Central memory CD4-positive, alpha-beta T cell (primary cell): ENCODE measurements at regions not wholly inside any gene's neighbourhood (a gene's known extent, or its start where the extent isn't known, plus 50 kb on each side); places are given as distances from the start of the nearest gene placed in this dataset.
A peak's percentile ranks its signal among the peaks of the same experiment; 100 is the strongest.

Experiments used
- DNase-seq: peaks from one replicate; pipeline ENCODE4 v3.0.0; 2022

DNA sequence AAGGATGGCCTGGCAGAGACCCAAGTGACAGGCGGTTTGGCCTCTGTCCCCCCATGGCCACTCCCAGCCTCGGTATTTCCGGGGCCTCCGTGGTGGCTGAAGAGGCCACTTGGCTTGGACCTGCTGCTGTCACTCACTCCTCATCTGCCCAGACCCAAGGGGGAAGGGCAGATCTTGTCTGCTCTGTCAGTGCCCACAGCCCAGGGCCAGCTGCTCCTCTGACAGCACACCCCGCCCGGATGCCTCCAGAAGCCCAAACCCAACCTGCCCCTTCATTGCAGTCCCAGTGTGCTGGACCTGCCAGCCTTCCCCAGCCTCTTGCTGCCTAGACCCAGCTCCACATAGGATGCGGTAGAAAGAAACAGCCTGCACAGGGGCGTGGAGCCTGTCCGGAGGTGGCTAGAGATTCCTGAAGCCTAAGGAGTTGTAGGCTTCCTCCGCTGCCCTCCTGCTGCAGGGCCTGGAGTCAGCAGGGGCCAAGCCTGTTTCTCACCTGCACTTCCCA is 52.0 kb downstream of the MAGEF1 start:
- DNase-seq, result no peak

DNA sequence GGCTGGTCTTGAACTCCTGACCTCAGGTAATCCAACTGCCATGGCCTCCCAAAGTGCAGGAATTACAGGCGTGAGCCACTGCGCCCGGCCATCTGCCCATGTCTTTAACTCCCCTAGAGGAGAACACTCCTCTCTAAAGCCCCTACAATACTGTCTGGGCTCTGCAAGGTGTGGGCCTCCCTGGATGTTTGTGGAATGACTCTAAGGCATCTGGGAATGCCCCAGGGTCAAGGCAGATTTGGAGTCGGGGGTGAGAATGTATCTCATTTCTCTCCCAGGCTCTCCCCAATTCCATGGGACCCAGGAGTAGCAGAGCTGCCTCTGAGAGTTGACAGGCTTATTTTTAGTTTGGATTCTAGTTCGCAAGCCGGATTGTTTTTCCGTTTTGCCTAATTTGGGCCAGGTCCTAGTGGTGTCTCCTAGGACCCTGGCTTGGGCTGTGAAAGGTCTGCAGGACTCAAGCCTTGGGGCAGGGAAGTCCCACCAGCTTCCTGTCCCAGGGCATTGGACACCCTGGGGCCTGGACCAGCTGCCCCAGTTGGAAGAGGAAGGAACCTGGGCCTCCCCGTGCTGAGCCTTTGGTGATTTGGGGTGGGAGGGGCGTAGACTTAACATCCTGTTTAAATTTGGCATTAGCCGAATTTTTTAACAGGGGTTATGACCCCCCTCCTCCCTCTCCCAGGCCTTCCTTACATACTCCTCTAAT is 53.5 kb downstream of the MAGEF1 start:
- DNase-seq, result no peak

DNA sequence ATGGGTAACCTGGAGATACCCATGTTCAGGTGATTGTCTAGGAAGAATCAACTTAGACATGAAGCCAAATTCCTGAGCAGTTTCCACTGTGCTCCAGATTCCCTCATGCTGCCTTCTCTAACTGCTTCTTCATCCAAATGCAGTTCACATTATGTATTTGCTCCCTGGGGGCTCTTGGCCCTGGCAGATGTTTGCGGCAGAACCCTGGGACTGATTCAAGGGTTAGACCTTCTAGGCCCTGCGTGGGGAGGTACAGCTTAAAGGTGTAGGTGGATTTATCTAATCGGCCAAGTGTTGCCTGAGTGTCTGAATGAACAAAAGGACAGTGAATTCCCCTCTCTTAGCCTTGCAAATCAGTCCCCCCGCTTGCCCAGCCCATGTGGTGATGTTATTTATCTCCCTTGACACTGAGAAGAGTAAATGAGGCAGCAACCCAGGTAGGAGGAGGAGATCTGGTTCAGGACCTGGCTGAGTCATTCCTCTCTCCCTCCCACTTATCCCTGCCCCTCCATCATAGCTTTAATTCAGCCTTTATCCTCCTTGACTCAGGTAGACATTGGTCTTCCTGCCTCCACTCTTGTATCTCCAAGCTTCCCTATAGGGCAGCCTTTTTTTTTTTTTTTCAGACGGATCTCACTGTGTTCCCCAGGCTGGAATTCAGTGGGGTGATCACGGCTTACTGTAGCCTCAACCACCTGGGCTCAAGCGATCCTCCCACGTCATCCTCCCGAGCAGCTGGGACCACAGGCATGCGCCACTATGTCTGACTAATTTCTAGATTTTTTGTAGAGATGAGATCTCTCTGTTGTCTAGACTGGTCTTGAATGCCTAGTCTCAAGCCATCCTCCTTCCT is 54.8 kb downstream of the MAGEF1 start:
- no peak for DNase-seq

DNA sequence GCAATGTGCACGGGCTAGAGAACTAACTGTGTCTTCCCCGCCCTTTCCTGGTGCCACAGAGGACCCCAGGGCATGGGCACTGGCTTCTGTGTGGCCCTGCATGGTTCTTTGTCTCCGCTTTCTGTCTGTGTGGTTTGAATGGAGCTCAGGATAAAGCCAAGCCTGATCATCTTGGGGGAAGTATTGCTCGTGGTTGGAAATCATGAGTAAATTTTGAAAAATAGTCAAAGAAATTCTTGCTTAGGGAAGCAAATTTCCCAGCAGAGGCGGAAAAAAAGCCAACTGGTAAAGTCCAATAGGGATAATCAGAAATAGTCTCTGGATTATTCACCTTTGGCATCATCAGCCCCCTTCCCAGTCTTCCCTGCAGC is 55.4 kb downstream of the MAGEF1 start:
- no peak for DNase-seq

DNA sequence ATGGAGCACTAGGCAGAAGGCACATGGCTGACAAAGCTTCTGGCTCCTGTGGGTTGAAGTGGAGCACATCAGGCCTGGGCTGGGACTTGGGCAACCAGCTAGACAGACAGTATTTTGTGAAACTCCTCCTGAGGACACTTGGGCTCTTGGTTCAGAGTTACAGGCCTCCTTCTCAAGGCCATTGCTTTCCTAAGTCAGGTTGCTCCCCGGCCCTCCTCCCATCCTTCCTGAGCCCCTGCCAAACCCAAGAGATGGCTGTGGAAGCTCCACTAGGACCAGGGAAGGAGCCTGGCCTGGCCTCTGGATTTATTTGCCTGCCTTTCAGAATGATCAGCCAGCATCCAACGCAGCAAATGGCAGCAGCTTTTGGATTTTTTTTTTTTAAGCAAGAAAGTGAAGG is 56.3 kb downstream of the MAGEF1 start:
- DNase-seq, result no peak

DNA sequence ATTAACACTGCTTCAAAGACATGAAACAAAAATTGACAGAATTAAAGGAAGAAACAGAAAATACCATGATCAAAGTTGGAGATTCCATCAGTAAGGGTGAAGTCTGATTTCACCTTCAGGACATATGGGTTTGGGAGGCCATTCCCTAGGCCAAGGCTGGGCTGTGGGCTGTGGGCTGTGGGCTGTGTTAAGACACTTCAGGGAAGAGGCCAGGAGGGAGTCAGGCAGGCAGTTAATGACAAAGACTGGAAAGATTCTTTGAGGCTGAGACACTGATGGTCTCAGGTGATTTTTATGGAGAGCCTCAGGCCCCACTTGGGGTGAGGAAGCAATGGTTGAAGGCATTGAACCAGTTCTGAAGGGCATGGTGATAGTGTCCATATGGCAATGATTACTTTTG is 57.5 kb downstream of the MAGEF1 start:
- DNase-seq, result no peak

DNA sequence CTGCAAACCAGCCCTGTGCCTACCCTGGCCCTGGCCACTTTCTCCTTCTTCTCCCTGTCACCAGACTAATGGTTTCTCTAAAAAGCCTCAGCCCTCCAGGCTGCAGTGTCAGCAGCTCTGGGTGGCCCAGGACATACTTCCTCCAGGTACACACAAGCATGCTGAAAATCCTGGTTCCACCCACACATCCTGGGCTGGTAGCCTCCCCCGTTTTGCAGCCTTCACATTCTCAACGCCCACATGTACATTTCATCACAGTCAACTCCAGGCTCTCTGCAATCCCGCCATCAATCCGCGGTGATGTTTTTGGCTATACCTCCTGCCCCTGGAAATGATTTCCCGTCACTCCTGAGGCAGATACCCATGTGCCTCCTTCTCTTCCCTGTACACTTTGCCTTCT is 59.4 kb downstream of the MAGEF1 start:
- no peak for DNase-seq

DNA sequence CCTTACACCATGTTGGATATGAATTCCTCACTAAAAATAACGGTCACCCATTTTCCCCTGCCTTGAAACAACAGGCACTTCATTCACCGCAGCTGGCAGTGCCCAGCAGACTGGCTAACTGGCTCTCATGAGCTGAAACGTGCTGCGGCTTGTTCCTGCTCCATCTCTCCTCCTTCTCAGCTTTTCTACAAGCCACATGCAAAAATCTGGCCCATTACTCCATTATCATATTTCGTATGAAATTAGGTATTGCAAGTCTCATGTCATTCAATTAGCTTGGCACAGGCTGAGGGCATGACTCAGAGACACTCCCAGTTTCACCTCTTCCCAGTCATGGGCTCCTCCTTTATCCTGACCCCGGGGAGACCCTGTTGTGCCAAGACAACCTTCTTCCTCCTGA is 60.0 kb downstream of the MAGEF1 start:
- no peak for DNase-seq

DNA sequence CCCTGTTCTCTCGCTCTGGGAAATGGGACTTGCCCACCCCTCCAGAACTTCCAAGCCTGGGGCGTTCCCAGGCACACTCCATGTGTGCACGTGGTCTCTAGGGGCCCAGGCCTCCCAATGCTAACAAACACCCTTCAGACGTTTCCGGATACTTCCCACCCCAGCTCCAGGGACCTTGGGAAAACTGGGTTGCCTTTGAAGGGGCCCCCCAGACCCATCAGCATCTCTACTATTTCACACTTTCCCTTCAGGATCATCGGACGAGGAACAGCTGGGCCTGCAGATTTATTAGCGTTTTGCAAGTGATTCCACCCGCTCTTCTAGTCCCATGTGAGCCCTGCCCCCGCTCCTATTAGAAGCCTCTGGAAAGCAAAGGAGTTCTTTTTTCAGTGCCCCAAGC is 63.2 kb downstream of the MAGEF1 start:
- no peak for DNase-seq

DNA sequence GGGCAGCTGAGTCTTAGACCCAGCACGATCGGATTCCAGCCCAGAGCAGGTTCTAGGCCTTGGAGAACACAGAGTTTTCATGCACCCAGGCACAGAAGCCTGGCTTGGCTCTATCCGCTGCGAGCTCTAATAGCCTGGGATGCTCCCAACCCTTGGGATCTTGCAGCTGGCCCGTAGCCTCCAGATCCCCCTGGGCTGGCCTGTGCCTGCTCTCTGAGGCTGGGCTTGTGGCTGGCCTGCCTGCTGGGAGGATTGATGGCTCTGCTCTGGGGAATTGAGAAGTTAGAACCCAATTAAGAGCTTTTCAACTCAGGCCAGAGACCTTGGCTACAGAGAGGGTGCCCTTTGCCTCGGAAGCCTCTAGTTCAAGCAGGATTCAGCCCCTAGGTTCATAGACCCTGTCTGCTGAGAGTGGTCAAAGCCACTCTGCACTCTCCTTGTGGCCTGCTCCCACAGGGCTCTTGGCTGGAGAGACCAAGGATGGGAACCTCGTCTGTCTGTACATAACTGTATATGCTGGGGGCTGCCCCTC is 64.4 kb downstream of the MAGEF1 start:
- no peak for DNase-seq

DNA sequence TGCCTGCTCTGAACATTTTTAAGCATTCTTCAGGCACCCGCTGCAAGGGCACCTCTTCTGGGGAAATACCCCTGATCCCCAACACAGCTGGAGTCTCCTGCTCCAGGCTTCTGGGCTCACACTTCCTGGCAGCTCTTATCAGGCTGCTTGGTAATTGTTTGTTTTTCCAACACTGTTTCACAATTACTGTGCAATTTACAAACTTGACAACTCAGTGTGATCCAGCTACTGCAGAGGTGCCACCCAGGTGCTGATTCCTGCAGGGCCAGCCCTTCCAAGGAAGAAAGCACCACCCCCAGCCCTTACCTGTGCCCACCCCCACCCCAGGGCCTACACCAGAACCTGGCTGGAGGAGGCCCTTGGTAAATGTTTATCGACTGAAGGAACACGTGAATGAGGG is 66.5 kb downstream of the MAGEF1 start:
- no peak for DNase-seq

DNA sequence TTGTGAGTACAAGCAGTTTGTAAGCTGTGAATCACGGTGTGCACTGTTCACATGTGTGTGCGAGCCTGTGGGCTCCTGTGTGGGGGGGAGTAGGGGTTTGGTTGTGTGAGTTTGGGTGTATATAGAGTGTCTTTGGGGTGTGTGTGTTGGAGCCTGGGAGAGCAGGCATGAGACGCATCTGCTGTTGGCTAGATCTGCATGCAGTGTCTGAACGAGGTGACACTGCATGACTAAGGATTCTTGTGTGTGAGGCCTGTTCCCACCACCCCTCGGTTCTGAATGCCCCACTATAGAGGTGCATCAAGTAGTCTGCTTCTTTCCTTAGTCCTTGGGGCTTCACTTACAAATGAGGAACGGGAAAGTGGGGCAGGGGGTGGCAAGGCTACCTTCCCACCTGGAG is 68.4 kb downstream of the MAGEF1 start:
- DNase-seq, result no peak

DNA sequence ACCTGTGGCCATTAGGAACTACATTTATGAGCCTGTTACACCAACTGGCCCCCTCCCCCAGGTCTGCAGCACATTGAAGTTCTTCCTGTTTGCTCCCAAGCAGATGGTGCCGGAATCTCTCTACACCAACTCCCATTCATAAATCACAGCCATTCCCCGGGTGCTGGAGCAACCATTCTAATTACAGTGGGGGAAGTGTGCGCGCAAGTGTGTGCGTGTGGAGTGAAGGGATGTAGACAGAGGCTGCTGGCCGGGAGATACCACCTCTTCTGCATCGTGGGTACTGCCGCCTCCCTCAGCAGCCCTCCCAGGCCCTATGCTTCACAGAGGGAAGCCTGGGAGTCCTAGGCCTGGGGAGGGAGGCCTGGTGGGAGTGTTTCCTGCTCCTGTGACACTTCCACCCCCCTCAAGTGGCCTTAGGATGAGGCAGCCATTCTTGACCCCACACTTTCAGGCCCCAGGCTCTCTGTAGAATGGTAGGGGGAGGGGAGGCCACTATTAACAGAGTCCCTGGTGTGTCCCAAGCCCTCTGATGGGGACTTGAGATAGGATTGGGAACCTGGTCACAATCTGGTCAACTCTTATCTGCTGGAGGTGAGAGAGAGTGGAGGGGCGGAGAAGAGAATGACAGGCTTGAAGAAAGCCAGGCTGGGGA is 69.1 kb downstream of the MAGEF1 start:
- no peak for DNase-seq

DNA sequence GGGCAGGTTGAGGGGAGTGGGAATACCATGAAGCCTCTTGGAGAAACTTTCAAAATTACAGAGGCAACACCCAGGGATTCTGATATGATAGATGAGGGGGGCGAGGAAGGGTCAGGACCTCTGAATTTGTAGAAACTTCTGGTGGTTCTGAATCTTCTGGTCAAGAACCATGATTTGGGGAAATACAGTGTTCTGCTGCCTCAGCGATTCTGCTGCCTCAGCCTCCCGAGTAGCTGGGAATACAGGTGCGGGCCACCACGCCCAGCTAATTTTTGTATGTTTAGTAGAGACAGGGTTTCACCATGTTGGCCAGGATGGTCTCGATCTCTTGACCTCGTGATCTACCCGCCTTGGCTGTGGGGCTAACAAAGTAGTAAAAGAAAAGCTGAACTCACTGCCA is 70.4 kb downstream of the MAGEF1 start:
- no peak for DNase-seq

DNA sequence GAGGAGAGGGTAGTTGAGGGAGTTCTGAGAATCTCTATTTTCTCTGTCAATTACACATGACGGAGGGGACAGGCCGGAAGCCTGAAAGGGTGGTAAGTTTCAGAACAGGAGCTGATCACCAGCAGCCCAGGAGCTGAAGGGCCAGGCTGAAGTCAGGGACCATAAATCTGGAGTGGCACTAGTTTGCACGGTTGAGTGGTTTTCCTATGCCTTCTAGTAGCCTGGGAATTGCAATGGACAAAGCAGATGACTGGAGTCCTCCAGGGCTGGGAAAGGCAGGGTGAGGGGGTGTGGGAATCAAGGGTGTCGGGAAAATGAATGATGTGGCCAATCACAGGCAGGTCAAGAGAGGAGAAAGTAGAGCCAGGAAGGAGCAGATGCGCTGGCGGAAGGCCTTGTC is 72.5 kb downstream of the MAGEF1 start:
- no peak for DNase-seq

DNA sequence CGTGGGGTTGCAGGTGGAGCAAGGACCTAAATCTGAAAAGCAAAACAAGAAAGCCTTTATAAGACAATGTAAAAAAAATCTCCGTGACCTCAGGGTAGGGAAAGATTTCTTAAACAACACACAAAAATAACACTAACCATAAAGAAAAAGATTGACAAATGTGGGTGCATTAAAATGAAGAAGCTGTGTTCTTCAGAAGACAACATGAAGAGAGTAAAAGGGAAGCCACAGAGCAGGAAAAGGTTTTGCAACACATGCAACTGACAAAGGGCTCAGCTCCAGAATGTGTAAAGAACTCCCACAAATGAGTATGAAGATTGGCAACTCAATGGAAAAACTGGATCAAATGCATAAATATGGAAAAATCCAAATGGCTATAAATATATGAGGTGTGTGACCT is 74.2 kb downstream of the MAGEF1 start:
- DNase-seq, result peak; percentile 4

DNA sequence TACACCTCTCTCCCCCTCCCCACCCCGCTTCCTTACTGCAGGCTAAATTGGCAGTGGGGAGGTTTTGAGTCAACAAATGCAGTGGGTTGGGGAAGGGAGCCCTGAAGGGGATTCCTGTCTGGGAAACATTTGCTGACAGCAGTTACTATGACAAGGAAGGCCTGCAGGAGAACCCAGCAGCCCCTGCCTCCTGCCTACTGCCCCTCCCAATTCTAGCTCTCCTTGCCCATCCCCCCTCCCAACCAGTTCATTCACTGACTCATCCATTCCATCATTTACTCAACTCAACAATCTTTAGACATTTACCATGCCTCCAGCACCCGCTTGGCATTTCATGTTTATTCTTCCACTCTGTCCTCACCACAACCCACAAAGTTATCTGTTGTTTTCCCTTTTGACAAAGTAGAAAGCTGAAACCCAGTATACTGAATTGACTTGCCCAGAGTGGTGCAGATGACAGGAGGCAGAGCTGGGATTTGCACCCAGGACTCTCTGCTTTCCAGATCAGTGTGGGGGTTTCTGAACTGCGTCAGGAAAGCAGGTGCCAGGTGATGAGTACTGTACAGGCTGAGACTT is 75.0 kb downstream of the MAGEF1 start:
- DNase-seq, result no peak

DNA sequence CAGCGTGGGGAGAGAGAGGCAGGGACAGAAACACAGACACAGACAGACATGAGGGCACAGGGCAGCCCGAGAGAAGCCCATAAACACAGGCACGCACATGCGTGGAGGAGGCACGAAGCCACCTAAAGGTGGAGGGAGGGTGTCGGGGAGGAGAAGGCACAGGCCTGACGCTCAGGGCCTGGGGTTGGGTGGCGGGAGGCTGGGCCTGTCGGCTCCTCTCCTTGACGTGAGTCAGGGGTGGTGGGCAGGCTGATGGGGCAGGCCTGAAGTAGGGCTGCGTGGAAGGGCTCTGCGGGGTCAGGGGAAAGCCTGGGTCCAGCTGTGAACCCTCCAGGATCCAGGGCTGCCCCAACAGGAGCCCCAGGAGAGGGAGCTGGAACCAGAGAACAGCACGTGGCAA is 74.2 kb downstream of the EPHB3 start:
- DNase-seq, result no peak

DNA sequence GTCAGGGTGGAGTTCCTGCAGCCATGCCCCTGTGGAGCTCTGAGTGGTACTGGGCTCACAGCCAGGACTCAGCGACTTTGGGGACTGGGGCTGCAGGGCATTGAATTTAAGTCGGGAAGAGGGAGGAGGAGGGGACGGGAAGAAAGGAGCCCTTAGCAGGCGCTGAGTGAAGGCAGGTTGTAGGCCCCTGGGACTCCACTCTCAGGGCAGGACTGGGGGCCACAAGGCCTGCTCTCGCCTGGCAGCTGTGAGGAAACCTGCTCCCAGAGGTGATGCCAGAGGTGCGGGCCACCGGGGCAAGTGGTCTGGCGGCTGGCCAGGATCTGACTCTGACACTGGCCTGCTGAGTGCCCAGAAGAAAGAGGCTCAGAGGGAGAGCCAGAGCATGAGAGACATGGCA is 73.5 kb downstream of the EPHB3 start:
- DNase-seq, result no peak

DNA sequence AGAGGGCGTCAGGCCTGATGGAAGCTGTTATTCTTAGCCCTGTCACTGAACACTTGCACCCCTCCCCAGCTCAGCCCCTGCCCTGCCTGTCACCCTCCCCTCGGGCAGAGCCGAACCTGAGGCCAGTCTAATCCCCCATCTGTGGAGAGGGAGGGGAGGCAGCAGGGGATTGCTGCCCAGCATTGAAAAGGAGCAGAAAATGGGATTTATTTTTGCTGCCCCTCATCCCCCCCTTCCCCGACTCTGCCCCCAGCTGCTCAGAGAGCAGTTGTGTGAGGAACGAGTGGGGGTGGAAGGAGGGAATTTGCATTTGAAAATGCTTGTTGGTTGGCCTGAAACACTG is 71.6 kb downstream of the EPHB3 start:
- DNase-seq, result no peak

DNA sequence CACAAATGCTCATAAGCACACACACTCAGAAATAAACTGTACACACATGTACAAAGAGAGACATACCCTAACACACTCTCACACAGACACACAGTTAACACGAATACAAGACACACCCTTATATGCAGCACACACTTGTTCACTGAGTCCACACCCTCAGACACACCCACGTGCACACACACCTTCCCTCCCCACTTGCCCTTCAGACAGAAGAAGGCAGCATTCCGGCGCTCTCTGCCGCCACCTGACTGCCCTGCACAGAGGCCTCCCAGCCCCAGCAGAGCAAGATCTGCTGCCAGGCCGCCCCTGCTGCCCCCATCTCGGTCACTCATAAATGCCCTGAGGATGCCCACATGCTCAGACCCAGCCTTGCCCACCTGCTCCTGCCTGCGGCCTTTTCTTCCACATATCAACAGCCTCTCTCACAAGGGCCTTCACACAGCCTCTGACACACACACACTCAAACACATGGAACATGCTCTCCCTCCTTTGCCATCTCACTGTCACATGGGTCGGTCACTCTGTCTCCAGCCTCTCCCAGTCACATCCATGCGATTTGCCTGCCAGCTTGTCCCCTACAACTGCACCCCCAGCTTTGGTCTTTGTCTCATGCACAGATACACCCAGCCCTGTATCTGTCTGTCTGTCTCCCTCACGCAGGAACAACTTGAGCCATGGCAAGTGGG is 71.1 kb downstream of the EPHB3 start:
- no peak for DNase-seq
